ENCODE measurements at regions not wholly inside any gene's neighbourhood (a gene's known extent, or its start where the extent isn't known, plus 50 kb on each side); places are given as distances from the start of the nearest gene placed in this dataset.

DNA sequence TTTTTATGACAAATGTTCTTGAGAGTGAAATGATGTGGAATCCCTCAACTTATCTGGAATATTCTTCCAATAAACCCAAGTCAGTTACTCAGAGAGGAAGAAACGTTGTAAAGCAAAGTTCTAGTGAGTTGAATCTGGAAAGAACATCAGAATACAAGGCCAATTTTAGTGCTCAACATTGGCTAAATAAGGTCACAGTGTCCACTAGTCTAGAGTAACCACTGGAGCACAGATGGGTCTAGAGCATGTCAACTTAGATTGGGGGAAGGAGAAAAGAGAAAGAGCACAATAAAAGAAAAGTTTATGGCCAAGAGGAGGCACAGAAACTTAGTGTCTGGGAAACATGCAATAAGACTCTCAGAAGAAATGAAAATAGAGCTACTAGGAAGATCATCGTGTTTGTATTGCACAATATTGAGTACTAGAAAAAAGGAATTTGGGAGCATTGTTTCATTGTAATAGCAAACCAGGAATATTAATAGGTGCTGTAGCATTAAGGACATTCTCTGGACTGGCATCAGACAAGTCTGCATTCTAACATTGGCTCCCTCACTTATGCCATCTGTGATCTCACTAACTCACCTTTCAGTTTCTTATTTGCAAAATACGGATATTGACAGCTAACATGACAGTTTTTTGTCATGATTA is 1318.5 kb downstream of the PCDH9 start:
- H3K4me3 ChIP-seq, result no peak overlapping the region
- H3K4me2 ChIP-seq, result no peak overlapping the region
- H3K36me3 ChIP-seq, result no peaks in the 10 kb centered on the region
- H3K9ac ChIP-seq, result no peak overlapping the region
- H3K27ac ChIP-seq, result no peak overlapping the region
- no peak; the same call in 1 of the 2 replicates for TF ChIP-seq Cebpa-rat (IDR thresholded peaks at IDR 0.05)
- no peaks in the 10 kb centered on the region for H3K27me3 ChIP-seq
- H4K20me1 ChIP-seq, result no peaks in the 10 kb centered on the region
- no peaks in the 10 kb centered on the region for H3K9me3 ChIP-seq
- no peaks in the 10 kb centered on the region for H3K4me1 ChIP-seq

DNA sequence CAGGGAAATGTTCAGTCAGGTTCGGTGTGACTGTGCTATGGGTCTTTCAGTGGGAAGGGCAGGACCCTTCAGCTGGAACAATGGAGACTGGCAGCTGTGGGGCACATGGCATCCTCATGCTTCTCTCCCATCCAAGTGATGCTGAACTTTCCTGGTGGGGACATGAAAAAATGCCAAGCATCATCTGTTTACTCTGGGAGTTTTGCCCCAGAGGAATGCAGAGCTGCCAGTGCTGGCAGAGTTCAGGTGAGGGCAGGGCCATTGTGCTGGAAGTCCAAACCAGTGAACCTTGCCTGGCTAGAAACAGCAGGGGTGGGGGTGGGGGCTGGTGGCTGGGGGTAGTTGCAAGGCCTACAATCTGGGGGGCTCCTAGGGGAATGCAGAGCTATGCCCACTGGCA is 1320.6 kb downstream of the PCDH9 start:
- H3K4me1 ChIP-seq, result no peaks in the 10 kb centered on the region
- H3K4me2 ChIP-seq, result no peak overlapping the region
- no peaks in the 10 kb centered on the region for H3K36me3 ChIP-seq
- no peaks in the 10 kb centered on the region for H3K27me3 ChIP-seq
- H3K9ac ChIP-seq, result no peak overlapping the region
- H3K27ac ChIP-seq, result no peak overlapping the region
- no peak for TF ChIP-seq Cebpa-rat (IDR thresholded peaks at IDR 0.05)
- no peaks in the 10 kb centered on the region for H3K9me3 ChIP-seq
- H4K20me1 ChIP-seq, result no peaks in the 10 kb centered on the region
- no peak overlapping the region for H3K4me3 ChIP-seq

DNA sequence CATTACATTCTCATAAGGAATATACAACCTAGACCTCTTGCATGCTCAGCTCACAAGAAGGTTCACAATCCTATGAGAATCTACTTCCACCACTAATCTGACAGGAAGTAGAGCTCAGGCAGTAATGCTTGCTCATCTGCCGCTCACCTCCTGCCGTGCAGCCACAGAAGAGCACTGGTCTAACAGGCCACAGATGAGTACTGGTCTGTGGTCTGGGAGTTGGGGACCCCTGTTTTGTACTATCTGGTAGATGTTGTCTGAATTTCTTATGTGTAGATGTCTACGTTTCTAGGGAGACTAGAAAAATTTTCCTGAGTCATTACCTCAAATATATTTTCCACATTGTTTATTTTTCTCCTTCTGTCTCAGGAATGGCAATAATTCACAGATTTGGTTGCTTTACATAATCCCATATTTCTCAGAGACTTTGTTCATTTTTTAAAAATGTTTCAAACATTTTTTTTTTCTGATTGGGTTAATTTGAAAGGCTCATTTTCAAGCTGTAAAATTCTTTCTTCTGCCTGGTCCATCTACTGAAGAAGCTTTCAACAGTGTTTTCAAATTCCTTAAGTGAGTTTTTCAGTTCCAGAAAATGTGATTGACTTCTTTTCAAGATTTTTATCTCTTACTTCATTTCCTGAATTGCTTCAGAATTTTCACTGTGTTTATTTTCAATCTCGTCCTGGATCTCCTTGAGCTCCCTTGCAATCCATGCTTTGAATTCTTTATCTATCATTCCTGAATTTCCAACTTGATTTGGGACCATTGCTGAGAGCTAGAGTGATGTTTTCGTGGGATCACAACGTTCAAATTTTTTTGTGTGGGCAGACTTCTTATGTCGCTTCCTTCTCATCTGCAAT is 1322.2 kb downstream of the PCDH9 start:
- TF ChIP-seq Cebpa-rat (IDR thresholded peaks at IDR 0.05), result no peak
- H3K27ac ChIP-seq, result no peak overlapping the region
- H3K4me2 ChIP-seq, result no peak overlapping the region
- no peak overlapping the region for H3K4me3 ChIP-seq
- H3K9me3 ChIP-seq, result no peaks in the 10 kb centered on the region
- no peaks in the 10 kb centered on the region for H3K4me1 ChIP-seq
- H4K20me1 ChIP-seq, result no peaks in the 10 kb centered on the region
- no peaks in the 10 kb centered on the region for H3K36me3 ChIP-seq
- no peaks in the 10 kb centered on the region for H3K27me3 ChIP-seq
- H3K9ac ChIP-seq, result no peak overlapping the region

DNA sequence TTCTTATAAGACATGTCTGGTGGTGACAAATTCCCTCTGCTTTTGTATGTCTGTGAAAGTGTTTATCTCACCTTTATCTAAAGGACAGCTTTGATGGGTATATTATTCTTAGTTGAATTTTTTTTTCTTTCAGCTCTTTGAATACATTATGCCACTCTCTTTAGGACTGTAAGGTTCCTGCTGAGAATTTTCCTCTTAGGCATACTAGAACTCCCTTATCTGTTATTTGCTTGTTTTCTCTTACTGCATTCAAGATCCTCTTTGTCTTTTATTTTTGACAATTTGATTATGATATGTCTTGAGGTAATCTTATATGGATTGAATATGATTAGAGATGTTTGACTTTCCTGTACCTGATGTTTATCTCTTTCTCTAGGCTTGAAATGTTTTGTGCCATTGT is 1328.4 kb downstream of the PCDH9 start:
- no peaks in the 10 kb centered on the region for H3K4me1 ChIP-seq
- H3K36me3 ChIP-seq, result no peaks in the 10 kb centered on the region
- H3K9me3 ChIP-seq, result no peaks in the 10 kb centered on the region
- H3K27ac ChIP-seq, result no peak overlapping the region
- no peak for TF ChIP-seq Cebpa-rat (IDR thresholded peaks at IDR 0.05)
- no peak overlapping the region for H3K4me2 ChIP-seq
- no peaks in the 10 kb centered on the region for H3K27me3 ChIP-seq
- no peak overlapping the region for H3K4me3 ChIP-seq
- H4K20me1 ChIP-seq, result no peaks in the 10 kb centered on the region
- no peak overlapping the region for H3K9ac ChIP-seq

DNA sequence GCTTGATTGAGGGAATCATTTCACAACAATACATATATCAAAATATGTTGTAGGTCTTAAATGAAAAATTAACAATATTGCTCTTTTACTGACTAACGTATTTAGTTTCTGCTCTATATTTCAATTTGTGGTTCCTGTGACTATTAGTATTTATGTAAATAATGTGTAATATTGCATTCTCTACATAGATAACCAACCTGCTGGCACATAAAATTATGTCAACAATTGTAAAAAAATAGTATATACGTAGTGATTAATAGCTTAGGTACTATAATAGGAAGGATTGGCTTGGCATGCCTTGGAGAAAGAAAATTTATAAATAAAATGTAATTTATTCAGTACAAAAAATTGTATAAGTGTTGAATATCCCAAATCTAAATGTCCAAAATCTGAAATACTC is 1336.1 kb downstream of the PCDH9 start:
- H3K4me3 ChIP-seq, result no peak overlapping the region
- H3K9me3 ChIP-seq, result no peaks in the 10 kb centered on the region
- H3K4me2 ChIP-seq, result no peak overlapping the region
- H3K9ac ChIP-seq, result no peak overlapping the region
- H4K20me1 ChIP-seq, result no peaks in the 10 kb centered on the region
- no peaks in the 10 kb centered on the region for H3K27me3 ChIP-seq
- no peak overlapping the region for H3K27ac ChIP-seq
- H3K4me1 ChIP-seq, result no peaks in the 10 kb centered on the region
- no peak for TF ChIP-seq Cebpa-rat (IDR thresholded peaks at IDR 0.05)
- H3K36me3 ChIP-seq, result no peaks in the 10 kb centered on the region

DNA sequence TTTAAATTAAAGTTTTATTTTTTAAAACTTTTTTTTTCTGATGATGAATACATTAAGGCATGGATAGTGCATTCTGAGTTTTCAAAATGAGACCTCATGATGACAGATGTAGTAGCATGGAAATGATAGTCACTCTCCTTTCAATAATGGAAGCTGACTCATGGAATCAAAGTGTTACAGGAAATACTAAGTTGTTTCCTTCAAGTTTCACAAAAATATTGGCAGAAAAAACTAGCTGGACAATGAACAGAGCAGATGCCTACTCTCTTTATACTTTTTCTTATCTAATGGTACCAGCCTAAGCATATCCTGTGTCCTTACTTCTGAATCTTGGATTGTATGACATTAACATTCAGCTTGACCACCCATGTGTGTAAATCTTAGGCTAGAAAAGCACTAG is 1337.3 kb downstream of the PCDH9 start:
- Histone ChIP-seq H3K9ac (no peak overlapping the region), H3K4me1 (no peaks in the 10 kb centered on the region), H4K20me1 (no peaks in the 10 kb centered on the region), H3K4me3 (no peak overlapping the region), H3K36me3 (no peaks in the 10 kb centered on the region), H3K4me2 (no peak overlapping the region), H3K27me3 (no peaks in the 10 kb centered on the region), H3K27ac (no peak overlapping the region), H3K9me3 (no peaks in the 10 kb centered on the region)
- no peak for TF ChIP-seq Cebpa-rat (IDR thresholded peaks at IDR 0.05)

DNA sequence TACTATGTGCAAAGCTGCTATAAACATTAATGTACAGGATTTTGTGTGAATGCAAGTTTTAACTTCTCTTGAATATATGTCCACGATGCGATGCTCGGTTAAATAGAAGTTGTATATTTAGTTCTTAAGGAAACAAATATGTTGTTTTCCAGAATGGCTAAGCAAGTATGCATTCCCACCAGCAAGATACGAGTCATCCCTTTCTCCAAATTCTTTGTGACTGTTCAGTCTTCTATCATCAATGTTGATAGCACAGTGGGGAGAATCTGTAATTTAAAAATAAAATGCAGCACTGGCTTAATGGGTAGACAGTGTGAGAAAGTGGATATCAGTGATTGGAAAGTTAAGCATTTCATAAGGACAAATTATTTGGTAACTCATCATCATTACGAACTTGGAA is 1340.8 kb downstream of the PCDH9 start:
- H3K36me3 ChIP-seq, result no peaks in the 10 kb centered on the region
- no peak overlapping the region for H3K4me3 ChIP-seq
- TF ChIP-seq Cebpa-rat (IDR thresholded peaks at IDR 0.05), result no peak
- H4K20me1 ChIP-seq, result no peaks in the 10 kb centered on the region
- no peak overlapping the region for H3K4me2 ChIP-seq
- no peak overlapping the region for H3K9ac ChIP-seq
- no peaks in the 10 kb centered on the region for H3K9me3 ChIP-seq
- H3K27ac ChIP-seq, result no peak overlapping the region
- no peaks in the 10 kb centered on the region for H3K4me1 ChIP-seq
- no peaks in the 10 kb centered on the region for H3K27me3 ChIP-seq

DNA sequence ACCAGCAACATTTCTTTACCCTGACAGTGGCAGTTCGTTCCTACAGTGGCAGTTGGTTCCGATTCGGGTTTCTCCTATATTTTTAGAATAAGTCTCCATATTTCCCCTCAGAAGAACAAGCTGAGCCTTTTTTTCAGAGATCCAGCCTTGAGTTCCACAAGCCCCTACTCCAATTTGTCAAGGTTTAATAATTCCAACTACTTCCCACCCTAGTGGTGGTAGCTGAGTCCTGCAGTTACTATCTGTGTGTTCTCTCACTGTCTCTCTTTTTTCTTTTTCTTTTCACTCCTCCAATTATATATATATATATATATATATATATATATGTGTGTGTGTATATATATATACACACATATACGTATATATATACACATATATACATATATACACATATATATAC is 1347.3 kb downstream of the PCDH9 start:
- Histone ChIP-seq H3K4me1 (no peaks in the 10 kb centered on the region), H3K4me2 (no peak overlapping the region), H3K9ac (no peak overlapping the region), H4K20me1 (no peaks in the 10 kb centered on the region), H3K9me3 (no peaks in the 10 kb centered on the region), H3K4me3 (no peak overlapping the region), H3K27me3 (no peaks in the 10 kb centered on the region), H3K36me3 (no peaks in the 10 kb centered on the region), H3K27ac (no peak overlapping the region)
- TF ChIP-seq Cebpa-rat (IDR thresholded peaks at IDR 0.05), result no peak

DNA sequence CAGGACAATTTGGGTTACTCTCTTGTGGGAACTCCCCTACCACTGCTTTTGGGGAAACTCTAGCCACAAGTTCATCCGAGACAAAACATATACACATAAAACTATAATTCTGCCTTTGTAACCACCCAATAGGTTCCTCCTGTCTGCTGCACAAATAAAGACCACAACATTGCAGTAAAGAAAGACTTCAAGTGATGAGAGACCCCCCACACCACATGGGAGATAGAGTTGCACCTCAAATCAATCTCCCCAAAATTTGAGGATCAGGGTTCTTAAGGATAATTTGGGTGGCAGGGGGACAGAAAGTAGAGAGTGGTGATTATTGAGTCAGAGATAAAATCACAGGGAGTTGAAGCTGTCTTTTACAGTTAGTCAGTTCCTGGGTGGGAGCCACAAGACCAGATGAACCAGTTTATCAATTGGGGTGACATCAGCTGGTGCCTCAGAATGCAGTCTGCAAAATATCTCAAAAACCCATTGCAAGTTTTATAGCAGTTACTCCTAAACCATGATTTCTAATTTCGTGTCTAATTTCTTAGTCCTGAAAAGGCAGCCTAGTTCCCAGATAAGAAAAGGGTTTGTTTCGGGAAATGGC is 1348.5 kb downstream of the PCDH9 start:
- Histone ChIP-seq H3K9ac (no peak overlapping the region), H3K36me3 (no peaks in the 10 kb centered on the region), H3K27ac (no peak overlapping the region), H3K4me3 (no peak overlapping the region), H3K4me1 (no peaks in the 10 kb centered on the region), H4K20me1 (no peaks in the 10 kb centered on the region), H3K27me3 (no peaks in the 10 kb centered on the region), H3K9me3 (no peaks in the 10 kb centered on the region), H3K4me2 (no peak overlapping the region)
- TF ChIP-seq Cebpa-rat (IDR thresholded peaks at IDR 0.05), result no peak

DNA sequence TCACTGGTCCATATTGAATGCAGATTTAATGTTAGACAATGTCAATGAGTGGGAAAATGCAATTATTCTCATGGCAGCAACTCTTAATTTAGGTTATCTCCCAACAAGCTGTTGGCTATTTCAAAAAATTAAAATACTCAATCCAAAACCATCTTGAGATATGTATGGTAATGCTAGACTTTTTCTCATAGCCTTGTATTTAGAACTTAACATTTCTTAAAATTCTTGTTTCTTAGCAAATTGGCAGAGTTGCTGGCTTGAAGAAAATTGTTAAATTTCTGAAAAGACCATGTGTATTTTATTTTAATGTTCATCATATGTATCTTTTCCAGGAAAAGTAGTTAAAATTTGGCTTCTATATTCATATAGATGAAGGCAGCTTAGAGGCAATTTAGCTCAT is 1355.1 kb downstream of the PCDH9 start:
- Histone ChIP-seq H3K27ac (no peak overlapping the region), H3K9me3 (no peaks in the 10 kb centered on the region), H3K4me2 (no peak overlapping the region), H3K27me3 (no peaks in the 10 kb centered on the region), H3K9ac (no peak overlapping the region), H4K20me1 (no peaks in the 10 kb centered on the region), H3K4me3 (no peak overlapping the region), H3K4me1 (no peaks in the 10 kb centered on the region), H3K36me3 (no peaks in the 10 kb centered on the region)
- TF ChIP-seq Cebpa-rat (IDR thresholded peaks at IDR 0.05), result no peak

Data from BLaER1 (cell line).